ENCODE measurements at regions not wholly inside any gene's neighbourhood (a gene's known extent, or its start where the extent isn't known, plus 50 kb on each side); places are given as distances from the start of the nearest gene placed in this dataset.

DNA sequence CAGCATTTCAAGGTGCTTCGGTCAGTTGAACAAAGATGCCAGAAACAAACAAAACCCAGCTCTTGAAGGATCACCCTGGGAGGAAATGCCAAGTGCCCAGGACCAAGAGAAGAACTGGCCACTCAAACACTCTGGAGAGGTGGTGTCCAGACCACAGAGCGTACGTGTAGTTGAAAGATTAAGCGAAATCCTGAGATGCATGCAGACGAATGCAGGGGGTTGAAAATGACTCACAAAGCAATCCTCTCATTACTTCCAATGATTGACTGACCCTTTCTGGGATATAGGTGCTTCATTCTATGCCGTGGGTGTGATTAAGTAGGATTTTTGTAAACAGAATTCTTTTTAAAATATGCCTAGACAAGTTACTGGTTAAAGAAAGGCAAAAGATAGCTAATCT is 71.5 kb upstream of the ATXN1 start:
- CTCF ChIA-PET = no interaction called here
- H3K4me3 Mint-ChIP-seq = no peak overlapping the region
- H3K27me3 Mint-ChIP-seq = peaks cover 0 to 3% of the 10 kb centered on the region in 2 donors
- DNase-seq (no peak), ATAC-seq (replicated peaks in 1 of 4) (no peak)
- H3K36me3 Mint-ChIP-seq = no peaks in the 10 kb centered on the region
- POLR2A ChIA-PET = no interaction called here
- no peaks in the 10 kb centered on the region for H3K27me3 ChIP-seq (replicated peaks in 1 of 2; ENCODE audit: control insufficient read depth in 2 of 2, extremely low read depth in 1 of 2, insufficient read depth in 2 of 2, low read length in 1 of 2)
- no peak overlapping the region for H3K27ac Mint-ChIP-seq
- no peaks in the 10 kb centered on the region for H3K9me3 Mint-ChIP-seq
- no peaks in the 10 kb centered on the region for H3K36me3 ChIP-seq (ENCODE audit: control insufficient read depth in 2 of 2, extremely low read depth in 1 of 2, insufficient read depth in 1 of 2, low read length in 1 of 2)
- no peak overlapping the region for H3K27ac ChIP-seq (ENCODE audit: low read length)
- WGBS (ENCODE audit: insufficient coverage) = 100% methylated on average over 1 of the region's 6 CpGs
- peaks cover 2 to 7% of the 10 kb centered on the region in 2 experiments for H3K4me1 ChIP-seq (ENCODE audit: control insufficient read depth in 1 of 2, extremely low read depth in 1 of 2, insufficient read depth in 2 of 2, low read length in 2 of 2)
- no peak overlapping the region for H3K4me3 ChIP-seq (ENCODE audit: control insufficient read depth in 1 of 2, extremely low read depth in 1 of 2, low read length in 1 of 2)
- peaks cover 18 to 19% (median 18%) of the 10 kb centered on the region in 3 donors for H3K4me1 Mint-ChIP-seq
- no peaks in the 10 kb centered on the region for H3K9me3 ChIP-seq

DNA sequence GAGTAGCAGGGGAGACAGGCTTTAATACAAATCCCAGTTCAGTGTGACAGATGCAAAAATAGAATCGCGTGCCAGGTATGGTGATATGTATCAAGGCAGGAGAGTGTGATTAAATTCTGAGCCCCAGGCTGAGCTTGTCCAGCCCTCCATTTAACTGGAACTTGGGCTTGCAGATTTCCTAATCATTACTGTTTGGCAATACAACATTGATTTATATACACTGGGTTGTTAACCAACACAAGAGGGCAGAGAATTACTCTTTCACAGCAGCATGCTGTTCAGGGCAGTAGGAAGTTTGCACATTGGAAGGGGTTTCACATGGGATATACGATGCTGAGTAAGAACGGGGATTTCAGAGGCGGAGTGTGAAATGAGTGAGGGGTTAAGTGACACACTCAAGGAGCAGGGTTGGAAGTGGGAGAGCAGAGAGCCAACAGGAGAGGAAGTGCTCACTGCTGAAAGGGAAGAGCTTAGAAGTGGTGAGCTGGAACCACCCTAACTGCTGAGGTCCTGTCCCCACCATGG is 70.8 kb upstream of the ATXN1 start:
- H3K27me3 ChIP-seq (replicated peaks in 1 of 2; ENCODE audit: control insufficient read depth in 2 of 2, extremely low read depth in 1 of 2, insufficient read depth in 2 of 2, low read length in 1 of 2) = no peaks in the 10 kb centered on the region
- peaks cover 12 to 15% (median 14%) of the 10 kb centered on the region in 3 donors for H3K4me1 Mint-ChIP-seq
- no peak for DNase-seq
- CTCF ChIA-PET = no interaction called here
- H3K27me3 Mint-ChIP-seq = peaks cover 0 to 3% of the 10 kb centered on the region in 2 donors
- no peak overlapping the region for H3K27ac ChIP-seq (ENCODE audit: low read length)
- 80% methylated on average over 5 of the region's 5 CpGs for WGBS (ENCODE audit: insufficient coverage)
- H3K9me3 Mint-ChIP-seq = no peaks in the 10 kb centered on the region
- ATAC-seq (replicated peaks in 1 of 4) = no peak
- H3K9me3 ChIP-seq = no peaks in the 10 kb centered on the region
- H3K36me3 Mint-ChIP-seq = no peaks in the 10 kb centered on the region
- no peak overlapping the region for H3K27ac Mint-ChIP-seq
- POLR2A ChIA-PET = no interaction called here
- H3K4me3 Mint-ChIP-seq = no peak overlapping the region
- no peaks in the 10 kb centered on the region for H3K36me3 ChIP-seq (ENCODE audit: control insufficient read depth in 2 of 2, extremely low read depth in 1 of 2, insufficient read depth in 1 of 2, low read length in 1 of 2)
- no peak overlapping the region for H3K4me3 ChIP-seq (ENCODE audit: control insufficient read depth in 1 of 2, extremely low read depth in 1 of 2, low read length in 1 of 2)
- H3K4me1 ChIP-seq (ENCODE audit: control insufficient read depth in 1 of 2, extremely low read depth in 1 of 2, insufficient read depth in 2 of 2, low read length in 2 of 2) = peaks cover 0 to 6% of the 10 kb centered on the region in 2 experiments

DNA sequence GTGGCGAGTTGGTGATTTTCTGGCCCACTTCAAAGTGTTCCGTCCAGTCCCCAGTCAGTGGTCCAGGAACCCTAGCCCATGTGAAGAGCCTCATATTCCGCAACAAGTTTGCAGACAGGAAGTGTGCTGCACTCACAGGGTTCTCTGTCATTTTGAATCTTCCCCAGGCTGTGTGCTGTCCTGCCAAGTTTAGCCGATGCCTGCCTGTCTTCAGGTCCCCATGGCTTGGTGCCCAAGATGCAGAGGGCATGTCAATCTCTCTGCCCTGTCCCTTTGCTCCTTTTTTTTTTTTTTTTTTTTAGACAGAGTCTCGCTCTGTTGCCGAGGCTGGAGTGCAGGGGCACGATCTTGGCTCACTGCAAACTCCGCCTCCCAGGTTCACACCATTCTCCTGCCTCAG is 69.9 kb upstream of the ATXN1 start:
- H3K27me3 ChIP-seq (replicated peaks in 1 of 2; ENCODE audit: control insufficient read depth in 2 of 2, extremely low read depth in 1 of 2, insufficient read depth in 2 of 2, low read length in 1 of 2) = no peaks in the 10 kb centered on the region
- WGBS (ENCODE audit: insufficient coverage) = 73% methylated on average over 4 of the region's 8 CpGs
- ATAC-seq (replicated peaks in 1 of 4) = no peak

DNA sequence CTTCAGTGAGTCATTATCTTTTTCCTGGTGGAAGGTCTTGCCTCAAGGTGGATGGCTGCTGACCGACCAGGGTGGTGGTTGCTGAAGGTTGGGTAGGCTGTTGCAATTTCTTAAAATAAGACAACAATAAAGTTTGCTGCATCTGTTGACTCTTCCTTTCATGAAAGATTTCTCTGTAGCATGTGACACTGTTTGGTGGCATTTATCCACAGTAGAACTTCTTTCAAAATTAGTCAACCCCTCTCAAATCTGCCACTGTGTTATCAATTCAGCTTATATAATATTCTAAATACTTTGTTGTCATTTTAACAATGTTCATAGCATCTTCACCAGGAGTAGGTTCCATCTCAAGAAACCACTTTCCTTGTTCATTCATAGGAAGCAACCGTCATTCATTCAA is 66.8 kb upstream of the ATXN1 start:
- ChIA-PET POLR2A (no interaction called here), CTCF (no interaction called here)
- Mint-ChIP-seq H3K9me3 (no peaks in the 10 kb centered on the region), H3K36me3 (no peaks in the 10 kb centered on the region), H3K4me1 (peaks cover 0 to 2% (median 2%) of the 10 kb centered on the region in 3 donors), H3K27ac (no peak overlapping the region), H3K4me3 (no peak overlapping the region), H3K27me3 (peaks cover 0 to 5% of the 10 kb centered on the region in 2 donors)
- no peaks in the 10 kb centered on the region for H3K4me1 ChIP-seq (ENCODE audit: control insufficient read depth in 1 of 2, extremely low read depth in 1 of 2, insufficient read depth in 2 of 2, low read length in 2 of 2)
- H3K27me3 ChIP-seq (replicated peaks in 1 of 2; ENCODE audit: control insufficient read depth in 2 of 2, extremely low read depth in 1 of 2, insufficient read depth in 2 of 2, low read length in 1 of 2) = no peaks in the 10 kb centered on the region
- ATAC-seq (replicated peaks in 1 of 4) (no peak), DNase-seq (no peak)
- no peaks in the 10 kb centered on the region for H3K9me3 ChIP-seq
- 57% methylated on average over 1 of the region's 2 CpGs for WGBS (ENCODE audit: insufficient coverage)
- no peaks in the 10 kb centered on the region for H3K36me3 ChIP-seq (ENCODE audit: control insufficient read depth in 2 of 2, extremely low read depth in 1 of 2, insufficient read depth in 1 of 2, low read length in 1 of 2)
- no peak overlapping the region for H3K4me3 ChIP-seq (ENCODE audit: control insufficient read depth in 1 of 2, extremely low read depth in 1 of 2, low read length in 1 of 2)
- no peak overlapping the region for H3K27ac ChIP-seq (ENCODE audit: low read length)

More for the DNA sequence above, 69.9 kb upstream of the ATXN1 start:
- DNase-seq = no peak
- Histone ChIP-seq H3K9me3 (no peaks in the 10 kb centered on the region), H3K4me1 (ENCODE audit: control insufficient read depth in 1 of 2, extremely low read depth in 1 of 2, insufficient read depth in 2 of 2, low read length in 2 of 2) (no peaks in the 10 kb centered on the region), H3K4me3 (ENCODE audit: control insufficient read depth in 1 of 2, extremely low read depth in 1 of 2, low read length in 1 of 2) (no peak overlapping the region), H3K27ac (ENCODE audit: low read length) (no peak overlapping the region), H3K36me3 (ENCODE audit: control insufficient read depth in 2 of 2, extremely low read depth in 1 of 2, insufficient read depth in 1 of 2, low read length in 1 of 2) (no peaks in the 10 kb centered on the region)
- peaks cover 2 to 5% (median 5%) of the 10 kb centered on the region in 3 donors for H3K4me1 Mint-ChIP-seq
- H3K36me3 Mint-ChIP-seq = no peaks in the 10 kb centered on the region
- no peak overlapping the region for H3K27ac Mint-ChIP-seq
- H3K27me3 Mint-ChIP-seq = peaks cover 0 to 3% of the 10 kb centered on the region in 2 donors
- ChIA-PET POLR2A (no interaction called here), CTCF (no interaction called here)
- H3K4me3 Mint-ChIP-seq = no peak overlapping the region
- H3K9me3 Mint-ChIP-seq = no peaks in the 10 kb centered on the region

GRCh38 chr6:16827627-16828026 is 66.4 kb upstream of the ATXN1 start:
- no peaks in the 10 kb centered on the region for H3K36me3 ChIP-seq (ENCODE audit: control insufficient read depth in 2 of 2, extremely low read depth in 1 of 2, insufficient read depth in 1 of 2, low read length in 1 of 2)
- ChIA-PET CTCF (no interaction called here), POLR2A (no interaction called here)
- H3K4me3 Mint-ChIP-seq = no peak overlapping the region
- H3K27ac ChIP-seq (ENCODE audit: low read length) = no peak overlapping the region
- H3K4me1 Mint-ChIP-seq = peaks cover 0 to 2% (median 2%) of the 10 kb centered on the region in 3 donors
- no CpG with 5 or more reads among the region's 2 CpGs for WGBS (ENCODE audit: insufficient coverage)
- peaks cover 0 to 5% of the 10 kb centered on the region in 2 donors for H3K27me3 Mint-ChIP-seq
- H3K4me3 ChIP-seq (ENCODE audit: control insufficient read depth in 1 of 2, extremely low read depth in 1 of 2, low read length in 1 of 2) = no peak overlapping the region
- H3K36me3 Mint-ChIP-seq = no peaks in the 10 kb centered on the region
- H3K27me3 ChIP-seq (replicated peaks in 1 of 2; ENCODE audit: control insufficient read depth in 2 of 2, extremely low read depth in 1 of 2, insufficient read depth in 2 of 2, low read length in 1 of 2) = no peaks in the 10 kb centered on the region
- no peaks in the 10 kb centered on the region for H3K9me3 ChIP-seq
- DNase-seq = no peak
- no peak for ATAC-seq (replicated peaks in 1 of 4)
- H3K27ac Mint-ChIP-seq = no peak overlapping the region
- H3K4me1 ChIP-seq (ENCODE audit: control insufficient read depth in 1 of 2, extremely low read depth in 1 of 2, insufficient read depth in 2 of 2, low read length in 2 of 2) = no peaks in the 10 kb centered on the region
- H3K9me3 Mint-ChIP-seq = no peaks in the 10 kb centered on the region

DNA sequence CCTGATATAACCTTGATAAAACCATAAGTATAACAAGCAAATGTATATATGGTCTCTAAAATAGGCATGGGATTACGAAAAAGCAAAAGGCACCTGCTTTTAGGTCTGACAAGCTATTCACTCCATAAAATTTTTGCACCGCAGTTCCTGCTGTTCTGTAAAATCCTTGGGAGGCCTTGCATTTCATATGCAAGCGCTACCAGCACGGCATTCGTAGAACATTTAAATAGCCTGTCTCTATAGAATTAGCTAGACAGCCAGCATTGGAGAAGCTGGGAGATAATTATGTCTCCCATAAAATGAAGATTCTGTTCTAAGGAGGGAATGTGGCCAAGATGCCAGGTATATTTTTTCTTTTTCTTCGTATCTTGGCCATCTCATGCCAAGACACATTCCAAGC is 64.5 kb upstream of the ATXN1 start:
- ChIA-PET POLR2A (no interaction called here), CTCF (interaction anchor here in 1 of 2 donors (0.6 kb wide), 1 partner anchor 63 kb away, joined by 3 read pairs; no protein-coding TSS in a partner anchor)
- Histone ChIP-seq H3K4me1 (ENCODE audit: control insufficient read depth in 1 of 2, extremely low read depth in 1 of 2, insufficient read depth in 2 of 2, low read length in 2 of 2) (no peaks in the 10 kb centered on the region), H3K27ac (ENCODE audit: low read length) (no peak overlapping the region), H3K4me3 (ENCODE audit: control insufficient read depth in 1 of 2, extremely low read depth in 1 of 2, low read length in 1 of 2) (no peak overlapping the region), H3K9me3 (no peaks in the 10 kb centered on the region), H3K36me3 (ENCODE audit: control insufficient read depth in 2 of 2, extremely low read depth in 1 of 2, insufficient read depth in 1 of 2, low read length in 1 of 2) (no peaks in the 10 kb centered on the region), H3K27me3 (replicated peaks in 1 of 2; ENCODE audit: control insufficient read depth in 2 of 2, extremely low read depth in 1 of 2, insufficient read depth in 2 of 2, low read length in 1 of 2) (no peaks in the 10 kb centered on the region)
- DNase-seq (no peak), ATAC-seq (replicated peaks in 1 of 4) (no peak)
- peaks cover 2 to 4% of the 10 kb centered on the region in 2 donors for H3K27me3 Mint-ChIP-seq
- no peaks in the 10 kb centered on the region for H3K36me3 Mint-ChIP-seq
- H3K4me3 Mint-ChIP-seq = no peak overlapping the region
- peaks cover 0 to 2% (median 2%) of the 10 kb centered on the region in 3 donors for H3K4me1 Mint-ChIP-seq
- no peaks in the 10 kb centered on the region for H3K9me3 Mint-ChIP-seq
- 97% methylated on average over 4 of the region's 6 CpGs for WGBS (ENCODE audit: insufficient coverage)
- no peak overlapping the region for H3K27ac Mint-ChIP-seq
